ENCODE measurements at regions not wholly inside any gene's neighbourhood (a gene's known extent, or its start where the extent isn't known, plus 50 kb on each side); places are given as distances from the start of the nearest gene placed in this dataset.

DNA sequence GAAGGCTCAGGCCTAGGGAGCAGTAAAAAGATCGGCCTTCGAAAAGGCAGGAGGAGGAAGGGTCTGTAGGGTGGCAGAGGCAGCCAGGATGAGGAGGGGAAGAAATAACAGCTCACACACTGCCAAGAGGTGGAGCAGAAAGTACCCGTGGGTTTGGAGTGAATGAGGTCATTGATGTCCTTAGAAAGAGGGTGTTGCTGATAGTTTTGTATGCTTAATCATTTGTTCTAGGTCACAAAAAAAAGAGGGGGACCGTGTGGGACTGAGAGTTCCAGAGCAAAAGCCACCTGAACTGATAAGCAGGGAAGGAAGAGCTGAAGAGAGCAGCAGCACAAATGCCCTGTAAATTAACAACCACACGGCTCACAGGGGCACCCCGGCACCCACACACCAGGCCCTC lies 140.4 kb downstream of the FAM161A start:
- H3K4me3 ChIP-seq (ENCODE audit: low read depth, low read length) = no peak overlapping the region
- DNase-seq (ENCODE audit: low read depth) = no peak
- TF ChIP-seq, protein P1, sequence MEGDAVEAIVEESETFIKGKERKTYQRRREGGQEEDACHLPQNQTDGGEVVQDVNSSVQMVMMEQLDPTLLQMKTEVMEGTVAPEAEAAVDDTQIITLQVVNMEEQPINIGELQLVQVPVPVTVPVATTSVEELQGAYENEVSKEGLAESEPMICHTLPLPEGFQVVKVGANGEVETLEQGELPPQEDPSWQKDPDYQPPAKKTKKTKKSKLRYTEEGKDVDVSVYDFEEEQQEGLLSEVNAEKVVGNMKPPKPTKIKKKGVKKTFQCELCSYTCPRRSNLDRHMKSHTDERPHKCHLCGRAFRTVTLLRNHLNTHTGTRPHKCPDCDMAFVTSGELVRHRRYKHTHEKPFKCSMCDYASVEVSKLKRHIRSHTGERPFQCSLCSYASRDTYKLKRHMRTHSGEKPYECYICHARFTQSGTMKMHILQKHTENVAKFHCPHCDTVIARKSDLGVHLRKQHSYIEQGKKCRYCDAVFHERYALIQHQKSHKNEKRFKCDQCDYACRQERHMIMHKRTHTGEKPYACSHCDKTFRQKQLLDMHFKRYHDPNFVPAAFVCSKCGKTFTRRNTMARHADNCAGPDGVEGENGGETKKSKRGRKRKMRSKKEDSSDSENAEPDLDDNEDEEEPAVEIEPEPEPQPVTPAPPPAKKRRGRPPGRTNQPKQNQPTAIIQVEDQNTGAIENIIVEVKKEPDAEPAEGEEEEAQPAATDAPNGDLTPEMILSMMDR (conservative IDR thresholded peaks at IDR 0.05; ENCODE audit: low read depth, low read length) = no peak

DNA sequence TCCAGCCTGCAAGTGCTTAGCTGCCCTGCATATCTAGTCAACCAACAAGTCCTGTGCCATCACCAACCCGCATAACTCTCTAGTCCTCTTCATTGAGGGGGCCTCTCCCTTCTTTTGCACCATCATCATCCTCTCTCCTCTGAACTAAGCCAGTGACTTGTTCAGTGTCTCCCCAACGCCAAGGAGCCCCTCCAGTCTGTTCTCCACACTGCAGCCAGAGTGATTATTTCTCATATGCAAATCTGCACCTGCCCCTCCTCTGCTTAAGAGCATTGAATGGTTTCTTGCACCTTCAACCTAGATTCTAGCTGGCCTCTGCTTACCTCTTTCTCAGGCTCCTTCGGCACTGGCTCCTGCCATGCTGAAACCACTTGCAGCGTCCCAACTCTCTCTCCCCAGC lies 141.8 kb downstream of the FAM161A start:
- TF ChIP-seq, protein P1 (conservative IDR thresholded peaks at IDR 0.05; ENCODE audit: low read depth, low read length) = no peak
- no peak for DNase-seq (ENCODE audit: low read depth)
- no peak overlapping the region for H3K4me3 ChIP-seq (ENCODE audit: low read depth, low read length)

GRCh38 chr2:61710711-61711110 lies 143.1 kb downstream of the FAM161A start:
- H3K4me3 ChIP-seq (ENCODE audit: low read depth, low read length) = no peak overlapping the region
- no peak for DNase-seq (ENCODE audit: low read depth)
- TF ChIP-seq, protein P1 (conservative IDR thresholded peaks at IDR 0.05; ENCODE audit: low read depth, low read length) = no peak

DNA sequence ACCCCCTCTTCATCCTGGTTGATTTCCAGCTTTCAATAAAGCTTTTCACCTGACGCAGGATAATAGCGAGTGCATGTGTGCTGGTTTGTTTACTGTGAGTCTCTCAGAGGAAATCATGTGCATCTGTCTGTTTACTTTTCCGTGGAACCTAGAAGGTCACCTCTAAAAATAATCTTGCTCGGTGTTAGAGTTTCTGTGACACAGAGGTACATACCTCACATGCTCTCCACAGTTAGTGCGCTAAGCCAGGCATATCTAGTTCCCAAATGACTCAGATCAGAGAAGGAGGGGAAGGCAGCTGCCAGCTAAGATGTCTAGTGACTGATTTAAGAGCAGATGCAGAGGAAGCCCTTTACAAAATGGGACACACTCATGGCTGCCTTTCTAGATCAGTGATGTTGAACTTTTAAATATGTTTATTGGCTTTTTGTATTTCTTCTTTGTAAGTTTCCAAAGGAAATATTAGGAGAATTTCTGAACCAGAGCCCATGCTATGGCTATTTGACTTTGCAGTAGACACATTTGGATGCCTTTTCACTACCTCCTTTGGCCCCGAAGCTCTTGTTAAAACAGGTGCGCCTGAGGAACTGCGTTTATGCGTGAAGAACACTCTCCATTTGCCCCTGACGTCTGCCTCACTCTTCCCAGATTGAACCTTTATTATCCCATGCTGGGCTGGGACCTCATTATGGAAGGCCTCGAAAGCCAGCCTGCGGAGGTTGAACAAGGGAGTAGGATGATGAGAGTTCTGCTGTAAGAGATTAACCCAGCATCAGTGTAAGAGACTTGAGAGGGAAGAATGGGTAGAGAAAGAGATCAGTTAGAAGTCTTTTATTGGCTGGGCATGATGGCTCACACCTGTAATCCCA lies 145.6 kb downstream of the FAM161A start:
- peak; percentile 76 for DNase-seq (ENCODE audit: low read depth)

DNA sequence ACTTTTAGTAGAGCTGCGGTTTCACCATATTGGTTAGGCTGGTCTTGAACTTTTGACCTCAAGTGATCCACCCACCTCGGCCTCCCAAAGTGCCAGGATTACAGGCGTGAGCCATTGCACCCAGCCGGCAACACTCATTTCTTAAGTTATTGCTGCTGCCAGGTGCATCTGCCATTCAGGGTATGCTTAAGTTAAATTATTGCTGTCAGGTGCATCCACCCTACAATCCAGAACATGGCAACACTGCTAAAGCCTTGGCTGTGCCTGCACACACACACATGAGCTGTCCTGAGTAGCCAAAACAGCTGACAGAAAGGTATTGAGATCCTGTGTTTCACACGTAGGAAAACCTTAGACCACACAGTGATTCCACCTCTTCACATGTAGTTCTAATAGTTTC lies 148.2 kb downstream of the FAM161A start:
- TF ChIP-seq, protein P1 (conservative IDR thresholded peaks at IDR 0.05; ENCODE audit: low read depth, low read length) = no peak

More for the DNA sequence above, 145.6 kb downstream of the FAM161A start:
- TF ChIP-seq, protein P1 (conservative IDR thresholded peaks at IDR 0.05; ENCODE audit: low read depth, low read length) = no peak
- H3K4me3 ChIP-seq (ENCODE audit: low read depth, low read length) = no peak overlapping the region

GRCh38 chr2:61704364-61704763 lies 149.5 kb downstream of the FAM161A start:
- peak; percentile 22 for DNase-seq (ENCODE audit: low read depth)
- TF ChIP-seq, protein P1 (conservative IDR thresholded peaks at IDR 0.05; ENCODE audit: low read depth, low read length) = no peak
- H3K4me3 ChIP-seq (ENCODE audit: low read depth, low read length) = no peak overlapping the region

More for the DNA sequence above, 148.2 kb downstream of the FAM161A start:
- DNase-seq (ENCODE audit: low read depth) = no peak
- H3K4me3 ChIP-seq (ENCODE audit: low read depth, low read length) = no peak overlapping the region

- H3K4me3 ChIP-seq (ENCODE audit: low read depth, low read length) = no peak overlapping the region
- TF ChIP-seq, protein P1 (conservative IDR thresholded peaks at IDR 0.05; ENCODE audit: low read depth, low read length) = no peak
- DNase-seq (ENCODE audit: low read depth) = no peak
Observed at GRCh38 chr2:61702088-61702467, 151.8 kb downstream of the FAM161A start.

All from choroid plexus epithelial cell (primary cell).